A673 (cell line): ENCODE measurements at regions not wholly inside any gene's neighbourhood (a gene's known extent, or its start where the extent isn't known, plus 50 kb on each side); places are given as distances from the start of the nearest gene placed in this dataset.

Source experiments
- BruUV-seq: library from RNA; stranded (reverse); fragments of 400-500 nt; replicated peaks from 2 replicates; lab custom pipeline; 2021; lab: Mats Ljungman, UMichigan
- CTCF ChIA-PET: fragments of 300-600 bp; sonication (Branson Sonifier 250); formaldehyde crosslinking; loops from one replicate; lab custom pipeline; 2022; ENCODE audit warnings: antibody characterized with exemption; lab: Charles Lee
- POLR2A ChIA-PET: fragments of 300-600 bp; sonication (Branson Sonifier 250); formaldehyde crosslinking; loops from one replicate; lab custom pipeline; 2022; ENCODE audit warnings: antibody characterized with exemption; ENCODE audit not compliant: low non-redundant PET; lab: Charles Lee
- DNase-seq: peaks from one replicate; pipeline ENCODE4 v3.0.0-alpha.2; 2015; ENCODE audit warnings: low spot score
- H3K27ac ChIP-seq: fragments of 200-600 bp; sonication (generic); 2 replicates; pipeline ENCODE4 v1.5.1; 2016; ENCODE audit warnings: mixed run types, low read depth, mild to moderate bottlenecking, mixed read lengths, antibody characterized with exemption, low read length; ENCODE audit not compliant: poor library complexity, severe bottlenecking
- H3K27me3 ChIP-seq: fragments of 200-600 bp; sonication (generic); replicated peaks from 2 replicates; pipeline ENCODE4 v1.6.1; 2017; ENCODE audit warnings: mixed run types, low read depth, mild to moderate bottlenecking, mixed read lengths, antibody characterized with exemption, low read length; ENCODE audit not compliant: insufficient read depth, poor library complexity
- H3K36me3 ChIP-seq: fragments of 200-600 bp; sonication (generic); 2 replicates; pipeline ENCODE4 v1.6.1; 2016; ENCODE audit warnings: mixed run types, mild to moderate bottlenecking, mixed read lengths, antibody characterized with exemption, low read length; ENCODE audit not compliant: insufficient read depth, poor library complexity, severe bottlenecking
- H3K4me1 ChIP-seq: fragments of 200-600 bp; sonication (generic); 2 replicates; pipeline ENCODE4 v1.6.1; 2017; ENCODE audit warnings: mixed run types, mild to moderate bottlenecking, mixed read lengths, antibody characterized with exemption, low read length; ENCODE audit not compliant: insufficient read depth, poor library complexity, severe bottlenecking
- H3K4me3 ChIP-seq: fragments of 200-600 bp; sonication (generic); 2 replicates; pipeline ENCODE4 v1.5.1; 2016; ENCODE audit warnings: low read depth, mixed run types, mild to moderate bottlenecking, mixed read lengths, low read length; ENCODE audit not compliant: poor library complexity, severe bottlenecking
- H3K9me3 ChIP-seq: fragments of 200-600 bp; sonication (generic); 2 replicates; pipeline ENCODE4 v1.6.1; 2016; ENCODE audit warnings: mixed run types, low read depth, mild to moderate bottlenecking, mixed read lengths, antibody characterized with exemption, low read length; ENCODE audit not compliant: poor library complexity, severe bottlenecking
- EZH2 ChIP-seq: fragments of 200-600 bp; sonication (generic); IDR thresholded peaks from 2 replicates; pipeline ENCODE4 v1.6.1; 2017; ENCODE audit warnings: borderline replicate concordance, low read depth, mild to moderate bottlenecking, mixed read lengths, antibody characterized with exemption, low read length; ENCODE audit not compliant: poor library complexity, severe bottlenecking
- intact Hi-C: fragments of 100-400 bp; cut with micrococcal nuclease; formaldehyde crosslinking; loops from one replicate; pipeline ENCODE4 v1.10.0; 2022; ENCODE audit not compliant: unreplicated experiment
- TF ChIP-seq, protein P1 (sequence below): fragments of 300-800, 200-600 bp; sonication (generic); conservative IDR thresholded peaks from 2 replicates; pipeline ENCODE4 v1.5.1; 2017; ENCODE audit warnings: low read depth, mild to moderate bottlenecking, antibody characterized with exemption, low read length, moderate library complexity, mixed read lengths

DNA sequence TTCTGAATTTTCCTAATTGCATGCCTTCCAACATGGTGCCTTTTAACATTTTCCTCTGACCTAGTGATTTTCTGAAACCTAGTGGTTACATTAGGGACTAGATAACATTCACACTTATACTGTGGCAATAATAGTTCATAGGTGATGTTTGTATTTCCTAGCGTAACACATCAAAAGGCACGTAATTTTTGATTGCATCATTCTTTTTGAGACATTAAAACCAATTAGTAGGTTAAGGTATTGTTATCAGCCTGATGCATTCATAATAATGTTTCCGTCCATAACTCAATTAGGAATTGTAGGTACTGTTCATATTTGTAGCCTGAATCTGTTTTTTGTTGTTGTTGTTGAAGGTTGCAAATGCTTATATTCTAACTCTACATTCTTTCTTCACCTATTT, 192.4 kb downstream of the ANXA1 start:
- DNase-seq = no peak
- H3K27me3 ChIP-seq = peaks cover 35% of the 10 kb centered on the region
- H3K27ac ChIP-seq = no peak overlapping the region
- H3K4me3 ChIP-seq = no peak overlapping the region
- no TSS peak for BruUV-seq
- ChIA-PET POLR2A (no interaction called here), CTCF (no interaction called here)
- TF ChIP-seq, protein P1, sequence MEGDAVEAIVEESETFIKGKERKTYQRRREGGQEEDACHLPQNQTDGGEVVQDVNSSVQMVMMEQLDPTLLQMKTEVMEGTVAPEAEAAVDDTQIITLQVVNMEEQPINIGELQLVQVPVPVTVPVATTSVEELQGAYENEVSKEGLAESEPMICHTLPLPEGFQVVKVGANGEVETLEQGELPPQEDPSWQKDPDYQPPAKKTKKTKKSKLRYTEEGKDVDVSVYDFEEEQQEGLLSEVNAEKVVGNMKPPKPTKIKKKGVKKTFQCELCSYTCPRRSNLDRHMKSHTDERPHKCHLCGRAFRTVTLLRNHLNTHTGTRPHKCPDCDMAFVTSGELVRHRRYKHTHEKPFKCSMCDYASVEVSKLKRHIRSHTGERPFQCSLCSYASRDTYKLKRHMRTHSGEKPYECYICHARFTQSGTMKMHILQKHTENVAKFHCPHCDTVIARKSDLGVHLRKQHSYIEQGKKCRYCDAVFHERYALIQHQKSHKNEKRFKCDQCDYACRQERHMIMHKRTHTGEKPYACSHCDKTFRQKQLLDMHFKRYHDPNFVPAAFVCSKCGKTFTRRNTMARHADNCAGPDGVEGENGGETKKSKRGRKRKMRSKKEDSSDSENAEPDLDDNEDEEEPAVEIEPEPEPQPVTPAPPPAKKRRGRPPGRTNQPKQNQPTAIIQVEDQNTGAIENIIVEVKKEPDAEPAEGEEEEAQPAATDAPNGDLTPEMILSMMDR = no peak
- no peak for TF ChIP-seq EZH2
- no peaks in the 10 kb centered on the region for H3K36me3 ChIP-seq
- no peaks in the 10 kb centered on the region for H3K9me3 ChIP-seq
- H3K4me1 ChIP-seq = no peaks in the 10 kb centered on the region
- intact Hi-C loops = no loop called here

DNA sequence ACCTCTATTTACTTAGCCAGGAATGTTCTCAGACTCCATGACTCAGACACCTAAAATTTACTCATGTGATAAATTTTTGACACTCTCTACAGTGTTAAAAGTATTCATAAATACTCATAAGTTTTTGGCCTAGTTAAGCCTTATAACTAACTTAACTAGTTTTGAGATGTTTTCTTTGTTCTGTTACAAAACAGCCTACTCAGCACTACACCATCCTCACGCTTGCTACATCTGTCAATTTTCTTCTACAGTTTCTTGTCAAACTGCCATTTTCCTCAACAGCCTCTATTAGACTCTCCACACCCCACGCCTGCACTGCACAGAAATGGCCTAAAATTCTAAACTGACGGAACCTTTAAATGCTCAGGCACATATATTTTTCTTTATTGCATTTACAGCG, 195.5 kb downstream of the ANXA1 start:
- Histone ChIP-seq H3K36me3 (no peaks in the 10 kb centered on the region), H3K4me1 (no peaks in the 10 kb centered on the region), H3K4me3 (no peak overlapping the region), H3K27ac (no peak overlapping the region), H3K9me3 (no peaks in the 10 kb centered on the region), H3K27me3 (peaks cover 20% of the 10 kb centered on the region)
- DNase-seq = no peak
- BruUV-seq = no TSS peak
- intact Hi-C loops = no loop called here
- CTCF ChIA-PET = no interaction called here
- no peak for TF ChIP-seq EZH2
- TF ChIP-seq, protein P1 = no peak
- POLR2A ChIA-PET = no interaction called here

DNA sequence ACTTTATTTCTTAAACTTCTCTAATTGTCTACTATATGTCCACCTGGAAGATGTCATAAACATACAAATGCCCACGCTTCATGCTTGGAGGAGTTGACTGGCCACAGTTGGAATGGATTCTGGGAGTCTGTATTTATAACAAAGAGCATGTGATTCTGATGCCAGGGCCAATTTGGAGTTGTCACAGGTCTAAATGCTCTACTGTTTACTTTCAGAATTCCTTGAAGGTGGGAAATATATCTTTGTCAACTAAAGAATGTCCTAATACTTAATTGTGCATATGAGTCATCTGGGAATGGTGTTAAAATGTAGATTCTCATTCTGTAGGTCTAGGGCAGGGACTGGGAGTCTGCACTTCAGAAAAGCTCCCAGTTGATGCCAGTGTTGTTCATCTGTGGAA, 196.1 kb downstream of the ANXA1 start:
- intact Hi-C loops = no loop called here
- CTCF ChIA-PET = no interaction called here
- Histone ChIP-seq H3K36me3 (no peaks in the 10 kb centered on the region), H3K9me3 (no peaks in the 10 kb centered on the region), H3K4me1 (no peaks in the 10 kb centered on the region), H3K27me3 (peaks cover 23% of the 10 kb centered on the region), H3K4me3 (no peak overlapping the region), H3K27ac (no peak overlapping the region)
- BruUV-seq = no TSS peak
- POLR2A ChIA-PET = no interaction called here
- DNase-seq = no peak
- no peak for TF ChIP-seq EZH2
- TF ChIP-seq, protein P1 = no peak
